ENCODE measurements at regions not wholly inside any gene's neighbourhood (a gene's known extent, or its start where the extent isn't known, plus 50 kb on each side); places are given as distances from the start of the nearest gene placed in this dataset.

GRCh38 chr2:2597712-2598111 is 266.6 kb upstream of the MYT1L start:
- TF ChIP-seq CTCF (IDR thresholded peaks at IDR 0.05) (no peak), POLR2A (IDR thresholded peaks at IDR 0.05) (no peak)

Data from body of pancreas (tissue), 4 donors.